RKO (cell line): ENCODE measurements at regions not wholly inside any gene's neighbourhood (a gene's known extent, or its start where the extent isn't known, plus 50 kb on each side); places are given as distances from the start of the nearest gene placed in this dataset.

Source experiments
- DNase-seq: peaks from one replicate; pipeline ENCODE4 v3.0.0-alpha.2; 2016; ENCODE audit warnings: low spot score

DNA sequence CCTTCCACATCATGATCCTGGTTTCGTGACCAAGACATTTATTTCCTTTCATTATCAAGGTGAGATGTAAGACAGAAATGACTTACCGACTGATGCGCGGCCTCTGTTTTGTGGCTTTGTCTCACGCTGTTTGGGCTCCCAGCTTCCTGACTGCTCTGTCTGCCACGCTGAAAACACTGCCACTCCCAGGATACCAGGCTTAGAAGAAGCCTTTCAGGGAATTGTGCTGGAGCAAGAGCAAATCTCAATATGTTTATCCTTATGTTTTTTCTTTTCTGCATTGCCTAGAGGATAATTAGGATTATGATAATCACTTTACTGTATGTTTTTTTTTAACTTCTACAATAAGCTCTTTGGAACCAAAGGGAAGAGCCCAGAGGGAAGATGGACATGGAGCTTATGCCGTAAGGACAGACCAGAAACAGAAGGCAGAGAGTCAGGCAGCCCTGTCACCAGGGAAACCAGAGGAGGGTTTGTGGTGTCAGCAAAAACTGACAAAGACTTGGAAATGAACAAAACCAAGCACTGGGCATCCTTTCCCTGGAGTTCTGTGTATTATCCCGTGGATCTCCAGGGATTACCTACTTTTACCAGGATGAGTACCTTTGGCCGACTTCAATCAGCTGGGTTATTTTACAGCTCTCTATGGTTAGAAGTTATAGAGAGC, 68.2 kb upstream of the ISX start:
- no peak for DNase-seq

DNA sequence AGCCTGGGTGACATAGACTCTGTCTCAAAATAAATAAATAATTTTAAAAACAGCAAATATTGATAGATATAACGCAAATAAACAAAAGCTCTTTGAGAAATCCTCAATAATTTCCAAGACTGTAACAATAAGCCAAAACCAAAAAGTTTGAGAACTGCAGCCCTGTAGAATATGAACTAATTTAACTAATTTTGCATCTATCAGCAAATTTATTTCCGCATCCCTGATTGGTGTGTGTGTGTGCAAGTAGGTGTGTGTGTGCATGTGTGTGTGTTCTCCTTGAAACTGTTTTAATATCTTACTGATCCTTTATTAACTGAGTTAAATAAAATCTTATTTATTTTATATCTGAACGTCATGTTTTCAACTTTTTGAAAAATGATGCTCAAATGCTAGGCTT, 67.0 kb upstream of the ISX start:
- no peak for DNase-seq

DNA sequence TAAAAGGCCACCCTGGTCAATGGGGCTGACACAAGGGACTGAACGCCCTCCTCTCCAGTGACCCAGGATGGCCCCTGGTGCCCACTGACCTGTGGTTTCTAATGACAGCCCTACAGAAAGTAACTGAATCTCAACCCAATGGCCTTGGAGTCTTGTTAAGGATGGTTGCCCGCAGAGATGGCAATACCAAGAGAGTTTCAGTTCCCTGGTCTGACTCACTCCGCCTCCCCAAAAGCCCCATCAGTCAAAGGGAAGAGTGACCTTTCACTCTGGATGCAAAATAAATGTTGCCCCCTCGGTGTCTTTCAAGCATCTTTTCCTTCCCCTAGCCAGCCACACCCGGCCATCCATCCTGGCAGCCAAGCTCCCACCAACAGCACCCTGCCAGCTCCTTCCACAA, 57.7 kb upstream of the ISX start:
- no peak for DNase-seq

- no peak for DNase-seq
Measured at GRCh38 chr22:35010543-35010942, 55.4 kb upstream of the ISX start.

DNA sequence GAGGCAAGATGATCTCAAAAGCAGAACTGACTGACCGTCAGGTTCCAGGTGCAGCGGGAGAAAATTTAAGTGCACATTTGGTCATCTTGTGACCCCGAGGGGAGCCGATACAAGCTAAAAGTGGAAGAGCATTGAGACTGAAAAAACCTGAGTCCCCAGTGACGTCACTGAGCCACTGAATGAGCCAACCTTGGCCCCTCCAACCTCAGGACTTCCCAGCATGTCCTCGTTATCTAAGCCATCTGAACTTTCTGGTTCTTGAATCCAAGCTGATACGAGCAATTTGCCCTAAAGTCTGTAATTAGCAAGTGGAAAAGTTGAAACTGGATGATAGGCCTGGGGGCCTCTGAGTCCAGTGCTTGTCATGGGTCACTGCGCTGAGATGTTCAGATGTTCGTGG, 51.1 kb upstream of the ISX start:
- DNase-seq, result no peak
